ENCODE measurements at regions not wholly inside any gene's neighbourhood (a gene's known extent, or its start where the extent isn't known, plus 50 kb on each side); places are given as distances from the start of the nearest gene placed in this dataset.

GRCh38 chr6:141618180-141618581 lies 514.5 kb upstream of the GJE1 start:
- no peak for TF ChIP-seq CTCF (IDR thresholded peaks at IDR 0.05; ENCODE audit: unreplicated experiment)
- no peak for DNase-seq (ENCODE audit: unreplicated experiment)
- Mint-ChIP-seq H3K27ac (ENCODE audit: low read depth, unreplicated experiment) (no peak overlapping the region), H3K4me1 (ENCODE audit: insufficient read depth, unreplicated experiment) (no peaks in the 10 kb centered on the region), H3K27me3 (ENCODE audit: insufficient read depth, unreplicated experiment) (no peaks in the 10 kb centered on the region), H3K4me3 (ENCODE audit: unreplicated experiment) (no peak overlapping the region), H3K9me3 (ENCODE audit: unreplicated experiment) (no peaks in the 10 kb centered on the region), H3K36me3 (ENCODE audit: insufficient read depth, unreplicated experiment) (no peaks in the 10 kb centered on the region)
- ChIA-PET POLR2A (no interaction called here), CTCF (interaction anchor here (0.7 kb wide), 1 partner anchor 639 kb away, joined by 4 read pairs; no protein-coding TSS in a partner anchor)
- intact Hi-C loops (cut with micrococcal nuclease): no loop called here
- BruUV-seq (replicated peaks): no TSS peak

- BruUV-seq (replicated peaks): no TSS peak
- DNase-seq (ENCODE audit: unreplicated experiment): no peak
- Mint-ChIP-seq H3K36me3 (ENCODE audit: insufficient read depth, unreplicated experiment) (no peaks in the 10 kb centered on the region), H3K9me3 (ENCODE audit: unreplicated experiment) (peaks cover 8% of the 10 kb centered on the region), H3K27ac (ENCODE audit: low read depth, unreplicated experiment) (no peak overlapping the region), H3K27me3 (ENCODE audit: insufficient read depth, unreplicated experiment) (no peaks in the 10 kb centered on the region), H3K4me1 (ENCODE audit: insufficient read depth, unreplicated experiment) (no peaks in the 10 kb centered on the region), H3K4me3 (ENCODE audit: unreplicated experiment) (no peak overlapping the region)
- ChIA-PET CTCF (no interaction called here), POLR2A (no interaction called here)
- intact Hi-C loops (cut with micrococcal nuclease): no loop called here
- TF ChIP-seq CTCF (IDR thresholded peaks at IDR 0.05; ENCODE audit: unreplicated experiment): no peak
These were observed 522.0 kb upstream of the GJE1 start for GRCh38 chr6:141610741-141611140.

- H3K27ac Mint-ChIP-seq (ENCODE audit: low read depth, unreplicated experiment): no peak overlapping the region
- no peaks in the 10 kb centered on the region for H3K27me3 Mint-ChIP-seq (ENCODE audit: insufficient read depth, unreplicated experiment)
- no peak overlapping the region for H3K4me3 Mint-ChIP-seq (ENCODE audit: unreplicated experiment)
- intact Hi-C loops (cut with micrococcal nuclease): no loop called here
- ChIA-PET CTCF (interaction anchor here (1.1 to 1.2 kb wide), 2 partner anchors 13 to 69 kb away, joined by 3 to 5 read pairs; no protein-coding TSS in a partner anchor), POLR2A (no interaction called here)
- H3K9me3 Mint-ChIP-seq (ENCODE audit: unreplicated experiment): peaks cover 8% of the 10 kb centered on the region
- no TSS peak for BruUV-seq (replicated peaks)
- DNase-seq (ENCODE audit: unreplicated experiment): no peak
- TF ChIP-seq CTCF (IDR thresholded peaks at IDR 0.05; ENCODE audit: unreplicated experiment): no peak
- no peaks in the 10 kb centered on the region for H3K36me3 Mint-ChIP-seq (ENCODE audit: insufficient read depth, unreplicated experiment)
- H3K4me1 Mint-ChIP-seq (ENCODE audit: insufficient read depth, unreplicated experiment): no peaks in the 10 kb centered on the region
These were observed 524.8 kb upstream of the GJE1 start for GRCh38 chr6:141607956-141608355.

- no peaks in the 10 kb centered on the region for H3K36me3 Mint-ChIP-seq (ENCODE audit: insufficient read depth, unreplicated experiment)
- intact Hi-C loops (cut with micrococcal nuclease): no loop called here
- CTCF ChIA-PET: no interaction called here
- peak; percentile 1 for DNase-seq (ENCODE audit: unreplicated experiment)
- H3K27me3 Mint-ChIP-seq (ENCODE audit: insufficient read depth, unreplicated experiment): no peaks in the 10 kb centered on the region
- no peaks in the 10 kb centered on the region for H3K4me1 Mint-ChIP-seq (ENCODE audit: insufficient read depth, unreplicated experiment)
- H3K27ac Mint-ChIP-seq (ENCODE audit: low read depth, unreplicated experiment): no peak overlapping the region
- H3K9me3 Mint-ChIP-seq (ENCODE audit: unreplicated experiment): no peaks in the 10 kb centered on the region
- BruUV-seq (replicated peaks): no TSS peak
- no peak overlapping the region for H3K4me3 Mint-ChIP-seq (ENCODE audit: unreplicated experiment)
- POLR2A ChIA-PET: interaction anchor here (0.6 kb wide), 1 partner anchor 538 kb away, joined by 4 read pairs; no protein-coding TSS in a partner anchor
- TF ChIP-seq CTCF (IDR thresholded peaks at IDR 0.05; ENCODE audit: unreplicated experiment): no peak
These were observed 534.2 kb upstream of the GJE1 start for GRCh38 chr6:141598487-141598886.

Measured in MCF 10A (cell line).